Testis (tissue), 2 donors: ENCODE measurements at regions not wholly inside any gene's neighbourhood (a gene's known extent, or its start where the extent isn't known, plus 50 kb on each side); places are given as distances from the start of the nearest gene placed in this dataset.

Source experiments
- CTCF ChIP-seq, 3 experiments: fragments of 450-650 bp in 2 of 3; fragments of 200-600 bp in 1 of 3; sonication (generic) in 1 of 3; IDR thresholded peaks; one replicate each; pipeline ENCODE4 v1.5.1; 2016 to 2019; ENCODE audit warnings: antibody characterized with exemption in 3 of 3, mild to moderate bottlenecking in 2 of 3, moderate library complexity in 1 of 3
- POLR2A ChIP-seq: fragments of 450-650 bp; IDR thresholded peaks from one replicate; pipeline ENCODE4 v1.6.1; 2017; ENCODE audit warnings: antibody characterized with exemption, mild to moderate bottlenecking, moderate library complexity

GRCh38 chr2:15800495-15801329 lies 139.6 kb upstream of the MYCN start:
- TF ChIP-seq POLR2A = no peak
- no peak for TF ChIP-seq CTCF (IDR thresholded peaks at IDR 0.05)
